GM15510 (cell line): ENCODE measurements at regions not wholly inside any gene's neighbourhood (a gene's known extent, or its start where the extent isn't known, plus 50 kb on each side); places are given as distances from the start of the nearest gene placed in this dataset.

ENCODE experiments used
- POLR2A ChIP-seq: IDR thresholded peaks from 3 replicates; pipeline ENCODE4 v1.6.1; 2011; ENCODE audit warnings: borderline replicate concordance; ENCODE audit not compliant: insufficient read length; ENCODE audit errors: extremely low read depth

DNA sequence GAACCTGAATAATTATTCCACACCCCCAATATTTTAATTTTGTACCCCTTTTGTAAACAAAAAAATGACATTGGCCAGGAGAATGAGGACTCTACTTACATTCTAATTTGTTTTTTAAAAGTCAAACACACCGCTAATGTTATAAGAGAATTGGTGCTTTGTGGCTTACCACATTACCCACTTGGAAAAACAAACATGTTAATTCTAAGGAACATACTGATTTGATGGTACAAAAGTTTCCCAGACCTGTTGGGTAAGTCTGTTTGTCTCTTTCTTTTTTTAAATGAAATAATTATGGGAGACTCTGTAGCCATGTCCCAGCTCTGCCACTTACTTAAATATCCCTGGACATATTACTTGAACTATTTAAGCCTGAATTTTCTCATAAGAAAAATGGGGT is 352.5 kb upstream of the C2CD4B start:
- TF ChIP-seq POLR2A, result no peak

DNA sequence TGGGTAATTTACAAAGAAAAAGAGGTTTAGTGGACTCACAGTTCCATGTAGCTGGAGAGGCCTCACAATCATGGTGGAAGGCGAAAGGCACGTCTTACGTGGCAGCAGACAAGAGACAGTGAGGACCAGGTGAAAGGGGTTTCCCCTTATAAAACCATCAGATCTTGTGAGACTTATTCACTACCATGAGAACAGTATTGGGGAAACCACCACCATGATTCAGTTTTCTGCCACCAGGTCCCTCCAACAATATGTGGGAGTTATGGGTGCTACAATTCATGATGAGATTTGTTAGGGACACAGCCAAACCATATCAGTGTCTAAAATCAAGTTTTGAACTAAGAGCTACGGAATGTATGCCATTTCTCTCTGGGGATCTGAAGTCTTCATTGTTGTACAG is 354.8 kb upstream of the C2CD4B start:
- no peak for TF ChIP-seq POLR2A

DNA sequence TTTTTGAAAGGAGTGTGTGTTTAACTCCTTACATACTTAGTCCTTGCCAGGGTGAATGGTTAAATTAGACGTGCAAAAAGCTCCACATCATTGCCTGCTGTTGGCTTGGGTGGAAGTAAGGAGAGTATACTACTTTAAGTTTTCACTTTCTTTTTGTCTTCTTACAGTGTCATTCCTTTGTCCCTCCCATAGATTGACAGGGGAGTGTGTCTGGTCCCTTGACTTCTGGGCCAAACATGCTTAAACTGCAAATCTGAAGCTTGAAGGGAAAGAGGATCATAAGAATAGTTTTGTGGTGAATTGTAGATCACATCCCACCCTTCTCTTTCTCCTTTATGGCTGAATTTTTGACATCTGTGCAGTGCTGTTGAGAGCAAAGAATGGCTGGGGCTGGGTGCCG is 355.8 kb upstream of the C2CD4B start:
- no peak for TF ChIP-seq POLR2A

DNA sequence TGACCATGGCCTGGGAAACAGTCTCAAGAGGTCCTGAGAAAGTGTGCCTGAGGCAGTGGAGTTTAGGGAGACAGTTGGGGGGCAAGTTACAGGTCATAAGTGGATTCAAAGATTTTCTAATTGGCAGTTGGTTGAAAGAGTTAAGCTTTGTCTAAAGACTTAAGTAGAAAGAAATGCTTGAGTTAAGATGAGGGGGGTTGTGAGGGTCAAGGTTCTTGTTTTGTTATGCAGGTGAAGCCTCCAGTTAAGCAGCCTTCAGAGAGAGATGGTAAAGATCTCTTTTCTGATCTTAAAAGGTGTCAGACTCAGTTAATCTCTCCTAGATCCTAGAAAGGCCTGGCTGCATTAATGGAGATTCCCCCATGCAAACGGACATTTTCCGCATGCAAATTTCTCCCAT is 356.3 kb upstream of the C2CD4B start:
- TF ChIP-seq POLR2A, result no peak

GRCh38 chr15:62524848-62525247 is 359.8 kb upstream of the C2CD4B start:
- no peak for TF ChIP-seq POLR2A

- no peak for TF ChIP-seq POLR2A
Observed at GRCh38 chr15:62527387-62527786, 362.3 kb upstream of the C2CD4B start.

DNA sequence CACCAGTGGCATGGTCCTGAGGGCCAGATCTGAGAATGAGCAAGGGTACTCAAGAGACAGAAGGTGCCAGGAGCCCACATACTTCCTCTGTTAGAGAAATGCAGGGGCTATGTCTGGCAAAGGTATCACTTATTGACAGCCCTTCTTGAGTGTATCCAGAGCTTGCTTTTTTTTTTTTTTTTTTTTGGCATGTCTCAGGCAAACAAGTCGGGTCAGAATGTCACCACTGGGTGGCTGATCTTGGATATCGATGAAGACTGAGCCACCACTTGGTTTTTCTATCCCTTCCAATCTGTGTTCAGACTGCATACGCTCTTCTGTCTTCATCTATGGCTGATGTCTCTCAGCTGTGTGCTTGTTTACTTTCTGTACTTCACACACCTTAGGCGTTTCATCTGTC is 363.4 kb upstream of the C2CD4B start:
- TF ChIP-seq POLR2A, result no peak

- no peak for TF ChIP-seq POLR2A
Observed at GRCh38 chr15:62532367-62532766, 367.3 kb upstream of the C2CD4B start.

- TF ChIP-seq POLR2A, result no peak
Observed at GRCh38 chr15:62533687-62534086, 368.6 kb upstream of the C2CD4B start.

DNA sequence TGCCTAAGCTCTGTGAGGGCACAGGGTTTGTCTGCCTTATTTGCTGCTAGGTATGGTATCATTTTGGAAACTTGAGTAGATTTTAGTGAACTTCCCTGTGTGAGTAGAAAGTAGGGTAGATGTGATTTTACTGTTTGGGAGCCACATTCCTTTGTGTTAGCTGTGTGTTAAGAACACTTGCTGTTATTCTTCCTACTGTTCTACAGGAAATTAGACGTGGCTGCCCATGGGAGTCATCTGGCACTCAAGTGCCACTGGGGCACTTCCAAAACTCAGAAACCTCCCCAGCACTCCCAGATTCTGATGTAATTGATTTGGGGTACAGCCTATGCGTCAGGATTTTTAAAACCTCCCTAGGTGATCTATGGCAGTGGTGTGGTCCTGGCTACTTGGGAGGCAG is 369.9 kb upstream of the C2CD4B start:
- TF ChIP-seq POLR2A, result no peak

DNA sequence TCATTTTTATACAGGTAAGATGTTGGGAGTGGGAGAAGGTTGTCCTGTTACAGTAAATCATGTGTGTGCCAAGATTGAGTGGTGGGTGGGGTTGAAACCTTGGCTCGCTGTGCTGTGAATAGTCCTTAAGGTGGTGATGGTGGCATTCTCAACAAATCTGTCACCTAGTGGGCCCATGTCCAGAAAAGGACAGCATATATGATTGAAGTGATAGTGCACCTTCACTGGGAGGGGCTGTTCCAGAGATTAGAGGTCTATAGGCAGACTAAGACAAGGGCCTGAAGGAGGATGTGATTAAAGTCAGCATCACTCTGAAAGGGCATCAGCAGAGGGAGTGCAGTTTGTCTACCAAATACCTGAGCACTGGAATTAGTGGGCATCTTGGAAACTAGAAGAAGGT is 374.2 kb upstream of the C2CD4B start:
- TF ChIP-seq POLR2A, result no peak

DNA sequence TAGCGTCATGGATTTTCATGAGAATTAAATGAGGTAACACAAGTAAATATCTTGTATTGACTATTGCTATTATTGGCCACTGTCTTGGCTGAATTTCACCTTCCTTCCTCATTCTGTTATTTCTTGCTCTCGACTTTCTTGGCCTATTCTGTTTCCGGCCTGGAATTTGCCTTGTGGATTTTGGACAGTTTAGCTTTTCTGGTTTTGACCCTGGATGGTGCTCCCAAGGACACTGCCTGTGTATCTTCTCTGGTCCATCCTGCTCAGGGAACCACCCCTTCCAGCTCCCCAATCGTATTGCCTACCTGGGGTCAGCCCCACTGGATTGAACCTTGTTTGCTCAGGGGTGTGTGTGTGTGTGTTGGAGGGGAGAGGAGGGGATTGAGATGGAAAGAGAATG is 376.2 kb upstream of the C2CD4B start:
- no peak for TF ChIP-seq POLR2A

GRCh38 chr15:62541846-62542245 is 376.8 kb upstream of the C2CD4B start:
- TF ChIP-seq POLR2A, result no peak

DNA sequence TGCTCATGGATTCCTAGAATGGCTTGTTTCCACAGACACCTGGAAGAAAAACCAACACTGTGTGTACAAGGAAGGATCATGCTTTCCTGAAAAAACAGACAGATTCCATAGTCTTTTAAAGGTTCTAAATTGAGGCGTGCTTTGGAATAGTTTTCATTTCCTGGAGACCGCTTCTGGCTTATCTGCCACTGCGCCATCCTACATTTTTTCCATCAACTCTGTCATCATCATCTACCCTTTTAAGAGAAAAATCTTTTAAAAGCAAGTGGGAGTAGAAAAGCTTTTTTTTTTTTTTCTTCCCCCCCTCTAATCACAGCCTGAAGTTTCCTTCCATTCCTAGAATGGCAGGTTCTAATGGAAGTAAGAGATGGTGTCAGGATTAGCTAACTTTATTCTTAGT is 379.4 kb upstream of the C2CD4B start:
- no peak for TF ChIP-seq POLR2A

- no peak for TF ChIP-seq POLR2A
Observed at GRCh38 chr15:62545467-62546227, 380.6 kb upstream of the C2CD4B start.

GRCh38 chr15:62546628-62547027 is 381.5 kb upstream of the C2CD4B start:
- no peak for TF ChIP-seq POLR2A

DNA sequence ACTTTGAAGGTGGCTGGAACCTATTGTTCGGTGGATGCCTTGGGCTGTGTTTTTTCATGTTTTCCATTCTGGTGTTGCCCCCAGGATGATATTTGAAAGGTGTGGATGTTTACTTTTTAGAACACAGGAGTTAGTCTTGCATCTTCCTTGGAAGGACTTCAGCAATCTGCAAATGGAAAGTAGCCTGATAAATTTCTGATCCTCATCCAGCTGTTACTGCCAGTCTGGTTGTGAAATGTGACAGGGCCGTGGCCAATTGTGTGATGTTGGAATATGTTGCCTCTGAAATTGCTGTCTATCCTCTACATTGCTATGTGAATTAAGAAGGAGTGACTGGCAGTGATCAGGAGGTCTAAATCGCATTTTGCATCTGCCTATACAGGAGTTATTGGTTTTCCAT is 382.5 kb upstream of the C2CD4B start:
- TF ChIP-seq POLR2A, result no peak
